Subcutaneous abdominal adipose tissue (tissue), 5 donors: ENCODE measurements at regions not wholly inside any gene's neighbourhood (a gene's known extent, or its start where the extent isn't known, plus 50 kb on each side); places are given as distances from the start of the nearest gene placed in this dataset.
"Not testable (repeated sequence)": the region's sequence is repeated elsewhere in the genome, so short reads cannot be mapped to it uniquely, and the experiment has no call there.

ENCODE experiments used
- H3K27ac ChIP-seq: one replicate; pipeline ENCODE4 v1.7.0; 2013; ENCODE audit warnings: low read depth, mild to moderate bottlenecking, inconsistent platforms, low read length, moderate library complexity
- H3K27me3 ChIP-seq, 5 donors: one replicate each; pipeline ENCODE4 v1.7.0; 2013; ENCODE audit warnings: low read length in 5 of 5, inconsistent platforms in 1 of 5; ENCODE audit not compliant: control insufficient read depth in 5 of 5, insufficient read depth in 4 of 5
- H3K36me3 ChIP-seq, 5 donors: one replicate each; pipeline ENCODE4 v1.7.0; 2013; ENCODE audit warnings: low read length in 5 of 5; ENCODE audit not compliant: control insufficient read depth in 5 of 5, insufficient read depth in 5 of 5
- H3K4me1 ChIP-seq, 5 donors: one replicate each; pipeline ENCODE4 v1.7.0; 2013; ENCODE audit warnings: low read length in 5 of 5, mild to moderate bottlenecking in 3 of 5, moderate library complexity in 1 of 5; ENCODE audit not compliant: control insufficient read depth in 5 of 5, insufficient read depth in 5 of 5
- H3K4me3 ChIP-seq, 5 donors: one replicate each; pipeline ENCODE4 v1.7.0; 2013; ENCODE audit warnings: low read length in 5 of 5, low read depth in 1 of 5
- H3K9ac ChIP-seq, 5 donors: one replicate each; pipeline ENCODE4 v1.7.0; 2013; ENCODE audit warnings: low read length in 5 of 5, mild to moderate bottlenecking in 4 of 5, moderate library complexity in 3 of 5
- H3K9me3 ChIP-seq, 5 donors: one replicate each; pipeline ENCODE4 v1.7.0; 2013; ENCODE audit warnings: low read length in 5 of 5; ENCODE audit not compliant: control insufficient read depth in 5 of 5
- donor health status: healthy.
- donor health status: healthy.
- donor health status: healthy.
- donor health status: healthy.
- donor health status: healthy.

- H3K36me3 ChIP-seq, result no peaks in the 10 kb centered on the region
- H3K9ac ChIP-seq, result no peak overlapping the region
- H3K4me1 ChIP-seq, result no peaks in the 10 kb centered on the region
- H3K9me3 ChIP-seq, result no peaks in the 10 kb centered on the region
- H3K27me3 ChIP-seq, result no peaks in the 10 kb centered on the region
- H3K27ac ChIP-seq, result no peak overlapping the region
- H3K4me3 ChIP-seq, result no peak overlapping the region
Measured at GRCh38 chr4:60890743-60891142, 309.4 kb upstream of the ADGRL3 start.

GRCh38 chr4:60891947-60892346, 308.2 kb upstream of the ADGRL3 start:
- H3K36me3 ChIP-seq, result no peaks in the 10 kb centered on the region
- H3K9ac ChIP-seq, result no peak overlapping the region
- no peak overlapping the region for H3K27ac ChIP-seq
- no peaks in the 10 kb centered on the region for H3K4me1 ChIP-seq
- no peak overlapping the region for H3K4me3 ChIP-seq
- H3K9me3 ChIP-seq, result peaks cover 0 to 3% (median 0%) of the 10 kb centered on the region in 5 donors
- no peaks in the 10 kb centered on the region for H3K27me3 ChIP-seq

- H3K4me3 ChIP-seq, result no peak overlapping the region
- H3K27me3 ChIP-seq, result no peaks in the 10 kb centered on the region
- H3K36me3 ChIP-seq, result no peaks in the 10 kb centered on the region
- no peak overlapping the region for H3K9ac ChIP-seq
- no peaks in the 10 kb centered on the region for H3K4me1 ChIP-seq
- H3K27ac ChIP-seq, result no peak overlapping the region
- peaks cover 0 to 3% (median 0%) of the 10 kb centered on the region in 5 donors for H3K9me3 ChIP-seq
Measured at GRCh38 chr4:60897415-60897814, 302.7 kb upstream of the ADGRL3 start.

- H3K36me3 ChIP-seq, result no peaks in the 10 kb centered on the region
- no peak overlapping the region for H3K9ac ChIP-seq
- H3K4me3 ChIP-seq, result no peak overlapping the region
- no peak overlapping the region for H3K27ac ChIP-seq
- H3K27me3 ChIP-seq, result no peaks in the 10 kb centered on the region
- H3K4me1 ChIP-seq, result no peaks in the 10 kb centered on the region
- no peaks in the 10 kb centered on the region for H3K9me3 ChIP-seq
Measured at GRCh38 chr4:60905162-60905561, 295.0 kb upstream of the ADGRL3 start.

GRCh38 chr4:60911127-60911526, 289.0 kb upstream of the ADGRL3 start:
- H3K27me3 ChIP-seq, result no peaks in the 10 kb centered on the region
- H3K4me1 ChIP-seq, result no peaks in the 10 kb centered on the region

GRCh38 chr4:60913002-60913401, 287.1 kb upstream of the ADGRL3 start:
- Histone ChIP-seq H3K27ac (no peak overlapping the region), H3K4me1 (no peaks in the 10 kb centered on the region), H3K9me3 (no peaks in the 10 kb centered on the region), H3K36me3 (no peaks in the 10 kb centered on the region), H3K4me3 (no peak overlapping the region), H3K9ac (no peak overlapping the region), H3K27me3 (no peaks in the 10 kb centered on the region)

More at GRCh38 chr4:60911127-60911526, 289.0 kb upstream of the ADGRL3 start:
- H3K4me3 ChIP-seq, result no peak overlapping the region
- H3K27ac ChIP-seq, result no peak overlapping the region
- H3K36me3 ChIP-seq, result no peaks in the 10 kb centered on the region
- no peaks in the 10 kb centered on the region for H3K9me3 ChIP-seq
- no peak overlapping the region for H3K9ac ChIP-seq

- H3K4me3 ChIP-seq, result no peak overlapping the region
- no peak overlapping the region for H3K9ac ChIP-seq
- H3K36me3 ChIP-seq, result no peaks in the 10 kb centered on the region
- H3K9me3 ChIP-seq, result no peaks in the 10 kb centered on the region
- no peak overlapping the region for H3K27ac ChIP-seq
- no peaks in the 10 kb centered on the region for H3K4me1 ChIP-seq
- no peaks in the 10 kb centered on the region for H3K27me3 ChIP-seq
Measured at GRCh38 chr4:60913671-60914070, 286.5 kb upstream of the ADGRL3 start.

GRCh38 chr4:60921735-60922134, 278.4 kb upstream of the ADGRL3 start:
- not testable (repeated sequence) for H3K36me3 ChIP-seq, H3K9ac ChIP-seq, H3K27me3 ChIP-seq

GRCh38 chr4:60923075-60923474, 277.1 kb upstream of the ADGRL3 start:
- Histone ChIP-seq H3K27me3 (no peaks in the 10 kb centered on the region), H3K9me3 (no peaks in the 10 kb centered on the region), H3K36me3 (no peaks in the 10 kb centered on the region), H3K4me1 (no peaks in the 10 kb centered on the region), H3K27ac (no peak overlapping the region), H3K9ac (no peak overlapping the region), H3K4me3 (no peak overlapping the region)

More at GRCh38 chr4:60921735-60922134, 278.4 kb upstream of the ADGRL3 start:
- not testable (repeated sequence) for H3K4me1 ChIP-seq, H3K27ac ChIP-seq, H3K4me3 ChIP-seq, H3K9me3 ChIP-seq

GRCh38 chr4:60926624-60927023, 273.5 kb upstream of the ADGRL3 start:
- no peak overlapping the region for H3K27ac ChIP-seq
- H3K36me3 ChIP-seq, result no peaks in the 10 kb centered on the region
- no peak overlapping the region for H3K9ac ChIP-seq
- no peaks in the 10 kb centered on the region for H3K27me3 ChIP-seq
- no peaks in the 10 kb centered on the region for H3K4me1 ChIP-seq
- no peak overlapping the region for H3K4me3 ChIP-seq
- no peaks in the 10 kb centered on the region for H3K9me3 ChIP-seq

- Histone ChIP-seq H3K36me3 (no peaks in the 10 kb centered on the region), H3K4me3 (no peak overlapping the region), H3K27me3 (no peaks in the 10 kb centered on the region), H3K9ac (no peak overlapping the region), H3K4me1 (no peaks in the 10 kb centered on the region), H3K27ac (no peak overlapping the region), H3K9me3 (no peaks in the 10 kb centered on the region)
Measured at GRCh38 chr4:60930866-60931265, 269.3 kb upstream of the ADGRL3 start.
